Mammary epithelial cell (primary cell): ENCODE measurements at regions not wholly inside any gene's neighbourhood (a gene's known extent, or its start where the extent isn't known, plus 50 kb on each side); places are given as distances from the start of the nearest gene placed in this dataset.

ENCODE experiments used
- EZH2 ChIP-seq: IDR thresholded peaks from 2 replicates; pipeline ENCODE4 v1.6.1; 2012; ENCODE audit warnings: low read length, inconsistent platforms, borderline replicate concordance
- TF ChIP-seq, protein P1 (sequence below), 2 donors: IDR thresholded peaks in 1 of 2; conservative IDR thresholded peaks in 1 of 2; 2 replicates each; pipeline ENCODE4 v1.5.1; 2011 to 2012; ENCODE audit warnings: inconsistent platforms in 2 of 2, low read length in 2 of 2, mild to moderate bottlenecking in 2 of 2, control low read depth in 1 of 2, low read depth in 1 of 2; ENCODE audit not compliant: insufficient read depth in 1 of 2; ENCODE audit errors: extremely low read depth in 1 of 2

DNA sequence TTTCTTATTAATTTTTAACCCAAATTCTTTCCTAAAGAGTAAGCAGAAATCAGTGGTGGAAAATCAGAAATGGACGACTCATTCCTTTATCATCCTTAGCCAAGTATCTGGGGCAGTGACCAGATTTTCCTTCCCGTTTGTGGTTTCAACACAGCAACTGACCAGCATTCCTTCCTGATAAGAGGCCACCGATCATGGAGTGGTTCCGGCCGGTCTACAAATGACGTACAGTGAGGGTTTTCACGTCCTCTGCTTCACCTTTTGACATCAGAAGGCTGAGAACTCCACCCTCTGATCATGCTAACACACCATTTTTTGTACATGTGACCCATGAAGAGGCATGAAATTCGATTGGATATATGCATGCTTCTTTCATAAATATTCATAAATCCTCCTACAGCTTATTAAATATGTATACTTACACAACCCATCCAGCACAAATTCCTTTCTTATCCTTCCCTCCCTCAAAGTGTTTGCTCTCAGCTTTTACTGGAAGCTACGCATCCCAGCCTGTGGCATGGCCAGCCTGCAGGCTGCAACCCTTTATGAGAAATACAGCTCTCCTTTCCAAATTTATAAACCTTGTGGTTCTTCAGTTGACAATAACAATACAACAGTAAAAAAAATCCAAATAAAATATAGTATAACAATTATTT, 173.0 kb upstream of the CASK start:
- TF ChIP-seq, protein P1, sequence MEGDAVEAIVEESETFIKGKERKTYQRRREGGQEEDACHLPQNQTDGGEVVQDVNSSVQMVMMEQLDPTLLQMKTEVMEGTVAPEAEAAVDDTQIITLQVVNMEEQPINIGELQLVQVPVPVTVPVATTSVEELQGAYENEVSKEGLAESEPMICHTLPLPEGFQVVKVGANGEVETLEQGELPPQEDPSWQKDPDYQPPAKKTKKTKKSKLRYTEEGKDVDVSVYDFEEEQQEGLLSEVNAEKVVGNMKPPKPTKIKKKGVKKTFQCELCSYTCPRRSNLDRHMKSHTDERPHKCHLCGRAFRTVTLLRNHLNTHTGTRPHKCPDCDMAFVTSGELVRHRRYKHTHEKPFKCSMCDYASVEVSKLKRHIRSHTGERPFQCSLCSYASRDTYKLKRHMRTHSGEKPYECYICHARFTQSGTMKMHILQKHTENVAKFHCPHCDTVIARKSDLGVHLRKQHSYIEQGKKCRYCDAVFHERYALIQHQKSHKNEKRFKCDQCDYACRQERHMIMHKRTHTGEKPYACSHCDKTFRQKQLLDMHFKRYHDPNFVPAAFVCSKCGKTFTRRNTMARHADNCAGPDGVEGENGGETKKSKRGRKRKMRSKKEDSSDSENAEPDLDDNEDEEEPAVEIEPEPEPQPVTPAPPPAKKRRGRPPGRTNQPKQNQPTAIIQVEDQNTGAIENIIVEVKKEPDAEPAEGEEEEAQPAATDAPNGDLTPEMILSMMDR (conservative IDR thresholded peaks at IDR 0.05 in 1 of 2, IDR thresholded peaks at IDR 0.05 in 1 of 2; ENCODE audit: extremely low read depth in 1 of 2, insufficient read depth in 1 of 2, low read depth in 1 of 2, low read length in 2 of 2): no peak
- TF ChIP-seq EZH2: no peak
